GM19463 (cell line): ENCODE measurements at regions not wholly inside any gene's neighbourhood (a gene's known extent, or its start where the extent isn't known, plus 50 kb on each side); places are given as distances from the start of the nearest gene placed in this dataset.
"Not testable (repeated sequence)": the region's sequence is repeated elsewhere in the genome, so short reads cannot be mapped to it uniquely, and the experiment has no call there.

ENCODE experiments used
- ATAC-seq: cut with Tn5 transposase; IDR thresholded peaks from one replicate; pipeline ENCODE4 v1.9.1; 2021; ENCODE audit warnings: mild to moderate bottlenecking, moderate library complexity; ENCODE audit not compliant: unreplicated experiment

- ATAC-seq = no peak
Measured at GRCh38 chr6:80789912-80790570, 683.6 kb downstream of the BCKDHB start.

- ATAC-seq = not testable (repeated sequence)
Measured at GRCh38 chr6:80783271-80783670, 676.8 kb downstream of the BCKDHB start.

- ATAC-seq = no peak
Measured at GRCh38 chr6:80771941-80772340, 665.5 kb downstream of the BCKDHB start.

- ATAC-seq = no peak
Measured at GRCh38 chr6:80769106-80769505, 662.6 kb downstream of the BCKDHB start.

- no peak for ATAC-seq
Measured at GRCh38 chr6:80767808-80768207, 661.3 kb downstream of the BCKDHB start.

GRCh38 chr6:80744213-80744612, 637.7 kb downstream of the BCKDHB start:
- ATAC-seq = no peak

DNA sequence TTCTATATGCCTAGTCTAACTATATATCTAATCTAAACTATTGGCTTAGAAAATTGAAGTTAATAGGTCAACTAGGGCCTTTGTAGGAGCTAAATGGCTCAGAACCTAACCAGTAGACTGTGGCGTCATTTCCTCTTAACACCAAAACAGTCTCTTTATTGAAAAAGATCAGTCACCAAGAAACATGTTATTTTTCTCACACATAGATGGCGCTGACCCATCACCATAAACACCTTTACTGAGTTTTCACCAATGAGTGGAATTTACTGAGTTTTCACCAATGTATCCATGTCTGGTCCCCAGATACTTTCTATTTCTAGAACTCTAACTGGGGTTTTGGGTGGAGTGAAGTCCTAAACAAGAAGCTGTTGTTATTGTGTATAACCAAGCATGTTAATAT, 636.0 kb downstream of the BCKDHB start:
- ATAC-seq = no peak

GRCh38 chr6:80733641-80734040, 627.2 kb downstream of the BCKDHB start:
- ATAC-seq = no peak

DNA sequence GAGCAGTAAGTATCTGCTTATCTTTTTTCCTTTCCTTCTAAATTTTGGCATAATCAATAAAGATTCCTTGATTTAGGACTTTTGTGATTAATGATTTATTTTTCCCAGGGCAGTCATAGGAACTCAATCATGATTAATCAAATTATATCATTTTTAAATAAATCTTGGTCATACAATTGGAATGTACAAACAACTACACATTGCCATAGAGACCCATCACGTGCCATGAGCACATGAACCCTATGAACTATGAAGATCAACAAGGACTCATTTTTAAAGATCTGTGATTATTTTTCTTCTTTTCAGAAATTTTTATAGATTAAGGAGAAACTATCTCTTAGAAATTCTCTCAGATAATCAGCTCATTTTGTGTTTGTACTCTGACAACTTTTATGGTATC, 622.4 kb downstream of the BCKDHB start:
- no peak for ATAC-seq

DNA sequence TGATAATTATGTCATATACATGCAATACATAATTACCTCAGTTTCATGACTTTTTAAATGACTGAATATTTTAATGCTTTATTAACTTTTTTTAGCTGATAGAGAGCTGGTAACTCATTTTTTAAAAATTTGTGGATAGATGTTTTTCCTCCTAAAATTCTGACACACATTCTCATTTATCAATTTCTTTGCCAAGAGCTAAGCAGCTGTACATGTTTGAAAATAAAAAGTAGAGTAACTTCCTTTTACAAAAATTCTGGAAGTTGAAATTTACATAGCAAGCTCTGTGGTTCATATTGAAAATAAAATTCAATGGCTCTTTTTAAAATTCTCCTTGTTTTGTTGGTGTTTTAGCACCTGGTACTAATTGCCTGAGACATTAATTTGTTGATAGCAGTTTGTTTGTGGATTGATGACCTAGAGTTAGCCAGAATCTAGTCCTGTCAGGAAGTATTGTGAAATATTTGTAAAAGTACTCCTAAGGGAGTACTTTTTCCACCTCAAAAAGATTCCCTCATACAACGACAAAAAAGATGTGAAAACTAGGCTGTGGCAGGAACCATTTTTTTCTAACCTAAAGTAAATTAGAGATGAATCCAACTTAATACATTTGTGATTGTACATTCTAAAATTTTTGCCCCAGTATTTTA, 621.8 kb downstream of the BCKDHB start:
- no peak for ATAC-seq

DNA sequence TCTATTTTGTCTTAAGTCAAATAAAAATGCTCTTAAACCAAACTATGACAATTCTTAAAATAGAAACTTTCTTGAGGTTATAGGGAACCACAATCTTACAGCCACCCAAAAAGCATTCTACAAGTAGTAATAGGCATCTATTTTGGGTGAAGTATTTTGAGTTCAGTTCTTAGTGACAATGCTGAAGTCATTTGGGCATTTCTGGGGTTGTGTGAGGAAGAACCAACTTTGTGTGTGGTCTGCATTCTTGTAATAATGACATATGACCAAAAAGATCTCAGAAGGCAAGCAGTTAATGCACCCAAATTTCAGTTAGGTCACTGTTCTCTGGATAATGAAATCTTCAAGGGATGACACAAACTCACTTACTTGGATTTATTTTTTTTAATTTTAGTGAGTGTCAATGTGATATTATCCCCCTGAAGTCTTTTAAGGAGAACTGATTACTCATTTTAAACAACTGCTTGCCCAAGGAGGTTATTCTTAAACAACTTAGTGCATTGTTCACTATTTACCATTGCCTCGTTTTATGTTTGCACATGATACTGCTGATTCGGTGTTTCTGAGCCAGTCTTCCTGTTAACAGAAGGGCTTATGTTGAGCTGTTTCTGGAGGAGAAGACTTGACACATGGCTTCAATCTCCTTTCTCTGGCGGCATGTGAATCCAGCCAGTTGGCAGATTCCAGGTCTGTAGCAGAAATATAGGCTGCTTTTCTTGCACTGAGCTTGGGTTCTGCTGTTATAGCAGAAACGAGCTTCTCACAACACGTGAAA, 618.9 kb downstream of the BCKDHB start:
- no peak for ATAC-seq

- no peak for ATAC-seq
Measured at GRCh38 chr6:80720824-80721223, 614.4 kb downstream of the BCKDHB start.

DNA sequence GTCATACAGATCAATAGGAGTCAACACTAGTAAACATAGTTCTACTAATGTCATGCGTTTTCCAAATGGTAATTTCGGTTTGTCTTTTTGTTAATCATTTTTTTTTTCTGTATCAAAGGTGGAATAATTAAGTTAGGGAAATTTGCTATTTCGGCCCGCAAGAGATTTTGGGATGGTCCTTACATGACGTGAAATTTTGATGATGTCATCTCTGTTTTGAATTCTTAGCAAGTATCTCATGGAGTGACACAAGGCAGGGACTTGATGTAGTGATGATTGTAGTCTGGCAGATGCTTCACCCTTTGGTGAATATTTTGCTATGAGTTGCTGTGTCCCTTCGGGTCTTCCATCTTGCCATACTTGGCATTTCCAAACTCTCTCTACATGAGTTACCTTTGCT, 608.0 kb downstream of the BCKDHB start:
- no peak for ATAC-seq

DNA sequence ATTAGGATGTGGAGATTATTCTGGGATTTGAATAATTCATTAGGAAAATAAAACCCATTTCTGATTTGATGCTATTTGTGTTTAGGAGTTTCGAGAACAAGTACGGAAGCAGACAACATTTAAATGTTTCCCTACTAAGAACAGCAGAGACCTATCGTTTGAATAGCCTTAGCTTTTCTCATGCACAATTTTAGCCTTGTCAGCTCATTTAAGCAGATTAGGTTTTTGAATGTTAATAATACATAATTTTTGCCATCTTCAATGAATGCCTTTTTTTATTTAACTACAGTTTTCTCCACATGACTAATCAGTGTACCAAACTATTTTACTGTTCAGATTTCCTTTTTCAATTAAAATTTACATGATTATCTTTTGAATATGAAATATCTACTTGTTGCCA, 592.0 kb downstream of the BCKDHB start:
- no peak for ATAC-seq

DNA sequence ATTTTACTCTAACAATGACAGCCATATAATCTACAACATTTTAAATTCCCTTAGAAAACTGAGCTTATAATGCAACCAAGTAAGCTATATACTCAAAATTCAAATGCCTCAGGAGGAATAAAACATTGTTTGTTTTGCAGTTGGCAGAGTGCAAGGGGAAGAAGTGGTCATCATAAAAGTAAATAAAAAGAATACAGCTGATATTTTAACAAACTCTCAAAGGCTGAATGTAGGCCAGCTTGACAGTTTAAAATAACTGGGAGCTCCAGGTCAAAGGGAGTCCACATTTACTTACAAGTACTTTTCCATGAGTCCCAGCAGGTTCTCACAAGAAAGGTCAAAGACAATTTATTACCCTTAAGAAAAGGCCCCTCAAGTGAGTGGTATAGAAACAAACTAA, 589.8 kb downstream of the BCKDHB start:
- no peak for ATAC-seq

DNA sequence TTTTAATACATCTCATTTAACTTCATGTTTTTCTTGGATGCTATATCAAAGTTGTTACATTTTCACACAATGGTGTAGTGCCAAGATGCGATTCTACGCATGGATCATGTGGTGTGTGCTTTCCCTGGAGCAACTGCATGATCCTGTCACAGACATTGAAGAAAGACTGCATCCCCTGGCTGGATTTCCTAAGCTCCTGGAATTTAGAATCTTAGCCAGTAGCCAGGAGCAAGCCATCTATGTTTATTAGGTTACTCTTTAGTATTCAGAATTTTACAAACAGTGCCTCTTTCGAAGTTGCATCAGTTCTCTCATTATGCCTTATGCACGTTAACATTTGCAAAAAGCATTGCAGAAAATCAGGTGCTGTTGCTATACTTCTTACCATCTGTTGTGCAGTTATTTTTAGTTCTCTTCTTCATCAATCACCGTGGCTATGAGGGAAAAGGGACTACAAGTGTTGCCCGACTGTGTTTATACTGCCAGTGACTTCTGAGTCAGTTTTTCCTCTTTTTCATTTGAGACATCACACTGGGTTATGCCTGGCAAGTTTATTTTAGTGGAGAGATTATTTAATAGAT, 584.2 kb downstream of the BCKDHB start:
- no peak for ATAC-seq

GRCh38 chr6:80689716-80690395, 583.4 kb downstream of the BCKDHB start:
- ATAC-seq = no peak

- ATAC-seq = no peak
Measured at GRCh38 chr6:80679992-80680391, 573.5 kb downstream of the BCKDHB start.

DNA sequence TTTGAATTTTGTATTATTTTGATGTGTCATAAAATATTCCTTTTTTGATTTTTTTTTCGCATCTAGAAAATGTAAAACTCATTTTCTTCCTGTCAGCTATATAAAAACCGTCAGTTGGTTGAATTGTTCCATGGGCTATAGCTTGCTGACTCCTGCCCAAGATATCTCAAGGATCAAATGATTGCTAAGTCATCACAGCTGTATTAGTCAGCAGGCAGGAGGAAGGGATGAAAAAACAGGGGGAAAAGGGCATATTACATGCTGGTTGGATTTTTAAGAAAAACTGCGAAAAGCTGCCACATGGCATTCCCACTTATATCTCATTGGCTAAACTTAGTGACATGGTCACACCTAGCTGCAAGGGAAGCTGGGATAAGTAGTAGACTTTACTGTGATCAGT, 569.9 kb downstream of the BCKDHB start:
- ATAC-seq = no peak

GRCh38 chr6:80674669-80675068, 568.2 kb downstream of the BCKDHB start:
- ATAC-seq = no peak

DNA sequence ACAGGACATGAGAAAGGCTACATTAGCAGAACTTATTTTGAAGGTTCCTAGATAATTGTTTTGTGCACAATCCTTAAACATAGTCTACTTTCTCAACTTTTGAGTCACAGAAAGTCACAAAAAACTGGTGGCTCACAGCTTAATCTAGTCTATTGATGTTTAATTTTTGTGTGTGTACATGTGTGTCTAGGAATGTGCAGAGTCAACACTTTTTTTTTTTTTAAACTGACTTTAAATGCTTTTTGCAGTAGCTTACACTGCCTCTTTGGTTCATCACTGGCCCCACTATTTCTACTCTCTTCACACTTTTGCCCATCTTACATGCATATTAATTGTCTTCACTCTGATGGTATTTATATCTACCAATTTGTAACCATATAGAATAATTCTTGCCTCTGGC, 566.9 kb downstream of the BCKDHB start:
- ATAC-seq = no peak
